Activated CD4-positive, alpha-beta T cell treated with anti-CD3 and anti-CD28 coated beads, Interleukin-2, Interleukin-4, amounts not matched to agents 100 ng/mL and 50 ng/mL, durations not matched to agents 16 hours and 8 hours (primary cell): ENCODE measurements at regions not wholly inside any gene's neighbourhood (a gene's known extent, or its start where the extent isn't known, plus 50 kb on each side); places are given as distances from the start of the nearest gene placed in this dataset.

Experiments used
- DNase-seq: peaks from one replicate; pipeline ENCODE4 v3.0.0-alpha.2; 2020; ENCODE audit warnings: low spot score

DNA sequence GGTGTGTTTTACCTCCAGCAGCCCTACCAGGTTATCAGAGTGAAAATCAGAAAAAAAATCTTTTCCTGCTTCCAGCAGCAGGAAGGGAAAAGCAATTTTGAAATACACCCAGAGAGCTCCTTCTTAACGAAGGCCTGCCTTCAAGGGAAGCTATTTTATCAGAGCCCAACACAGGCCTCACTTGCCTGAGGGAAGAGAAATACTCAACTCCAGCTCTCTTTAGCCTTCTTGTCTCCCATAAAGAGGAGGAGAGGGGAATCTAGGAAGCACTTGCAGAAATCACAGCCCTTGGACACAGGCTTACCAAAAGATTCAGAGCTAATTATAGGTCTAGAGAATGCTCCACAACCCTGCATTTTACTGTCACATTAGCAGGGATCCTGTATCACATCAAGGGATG, 896.1 kb upstream of the CNTNAP5 start:
- DNase-seq: no peak

DNA sequence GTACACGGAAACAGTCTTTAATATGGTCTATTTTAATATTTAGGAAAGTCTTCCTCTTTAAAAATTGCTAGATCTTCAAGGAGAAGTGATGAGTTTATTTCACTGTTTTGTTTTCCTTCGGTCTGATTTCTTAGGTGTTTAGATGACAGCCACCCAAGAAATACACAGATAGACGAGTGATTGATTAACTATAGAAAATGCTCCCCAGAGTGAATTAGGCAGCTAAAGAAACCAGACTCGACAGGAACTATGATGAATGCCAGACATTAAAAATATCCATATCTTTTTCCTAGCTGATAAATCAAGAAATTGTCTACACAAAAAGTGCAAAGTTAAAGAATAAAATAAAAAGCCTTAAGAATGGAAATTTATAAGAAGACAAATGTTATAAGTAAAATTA, 888.7 kb upstream of the CNTNAP5 start:
- DNase-seq: no peak

DNA sequence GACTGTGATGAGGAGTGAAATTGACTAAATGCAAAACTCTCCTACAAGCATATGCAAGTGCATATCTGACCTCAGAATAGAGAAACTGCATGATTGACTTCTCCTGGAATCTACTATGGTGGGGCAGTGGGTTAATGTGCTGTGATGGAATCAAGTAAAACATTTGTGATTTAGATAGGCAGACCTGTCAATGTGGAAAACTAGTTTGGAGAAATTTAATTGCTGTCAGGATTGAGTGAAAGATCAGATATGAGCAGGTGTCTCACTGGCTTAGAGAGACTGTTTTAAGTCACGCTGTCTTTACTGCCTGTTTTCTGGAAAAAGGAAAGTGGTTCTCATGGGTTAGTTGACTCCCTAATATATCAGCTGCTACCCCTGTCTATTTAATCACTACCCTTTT, 881.0 kb upstream of the CNTNAP5 start:
- no peak for DNase-seq

DNA sequence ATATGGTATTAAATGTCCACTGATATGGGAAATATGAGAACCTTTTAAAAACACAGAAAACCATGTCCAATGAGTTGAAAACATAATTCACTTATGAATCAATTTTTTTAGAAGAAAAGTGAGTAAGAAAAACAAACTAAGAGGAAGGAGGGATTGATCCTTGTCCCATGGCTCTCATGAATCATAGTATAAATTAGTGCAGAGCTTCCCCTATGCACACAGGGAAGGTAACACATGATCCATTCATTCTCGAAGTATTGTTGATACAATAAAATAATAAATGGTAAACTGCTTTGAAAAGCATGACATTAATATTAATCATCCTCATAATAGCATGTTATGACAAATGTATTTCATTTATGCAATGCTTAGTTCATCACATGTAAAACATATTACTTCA, 872.0 kb upstream of the CNTNAP5 start:
- no peak for DNase-seq

DNA sequence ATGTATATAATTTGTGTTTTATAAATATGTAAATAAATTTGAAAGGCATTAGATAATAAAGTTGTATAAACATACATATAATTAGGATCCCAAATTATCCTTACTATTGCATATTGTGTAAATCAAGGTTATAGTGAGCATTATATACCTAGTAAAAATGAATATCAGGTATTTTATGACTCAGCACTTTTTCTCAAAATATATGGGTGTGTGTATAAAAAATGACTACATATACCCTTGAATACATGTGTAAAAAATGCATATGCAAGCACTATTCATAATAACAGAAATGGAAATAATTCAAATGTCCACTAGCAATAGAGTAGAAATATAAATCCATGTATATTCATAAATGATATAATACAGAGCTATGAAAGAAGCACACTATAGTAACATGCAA, 870.9 kb upstream of the CNTNAP5 start:
- no peak for DNase-seq

DNA sequence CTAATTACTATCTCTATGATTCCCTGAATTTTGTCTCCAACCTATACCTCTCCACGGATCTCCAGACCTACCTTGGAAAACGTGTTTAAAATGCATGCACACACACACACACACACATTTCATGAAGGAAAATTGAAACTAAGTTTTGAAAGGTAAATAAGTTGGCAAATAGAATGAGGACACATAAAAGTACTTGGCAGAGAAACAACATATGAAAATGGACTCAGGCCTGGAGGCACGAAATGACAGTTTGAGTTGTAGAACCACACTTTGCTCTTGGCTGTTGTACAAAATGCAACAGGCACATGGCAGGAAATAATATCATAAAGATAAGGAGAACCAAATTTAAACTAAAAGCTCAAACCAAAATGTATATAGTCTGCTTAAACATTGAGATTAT, 868.1 kb upstream of the CNTNAP5 start:
- DNase-seq: no peak

DNA sequence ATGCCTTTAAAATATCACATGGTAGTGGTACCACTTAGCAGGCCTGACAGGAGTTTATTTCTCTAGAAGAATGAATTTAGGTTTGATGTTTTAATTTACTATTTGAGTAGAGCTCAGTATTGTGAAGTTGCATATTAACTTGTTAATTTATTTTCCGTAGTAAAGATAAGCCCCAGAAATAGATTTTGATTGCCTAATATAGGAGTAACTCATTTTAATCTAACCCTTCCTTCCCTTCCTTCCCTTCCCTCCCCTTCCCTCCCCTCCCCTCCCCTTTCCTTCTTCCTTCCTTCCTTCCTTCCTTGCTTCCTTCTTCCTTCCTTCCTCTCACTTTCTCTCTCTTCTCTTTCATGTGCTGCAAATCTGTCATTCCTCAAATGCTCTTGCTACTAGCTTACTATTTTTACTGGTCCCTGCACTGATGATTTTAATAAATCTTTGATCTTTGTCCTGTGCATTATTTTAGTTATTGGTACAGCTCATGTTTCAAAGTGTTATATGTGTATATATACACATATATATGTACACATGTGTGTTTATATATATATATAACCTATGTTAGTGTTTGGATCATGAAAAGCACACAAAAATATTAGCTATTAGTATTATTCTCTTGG, 862.6 kb upstream of the CNTNAP5 start:
- no peak for DNase-seq

DNA sequence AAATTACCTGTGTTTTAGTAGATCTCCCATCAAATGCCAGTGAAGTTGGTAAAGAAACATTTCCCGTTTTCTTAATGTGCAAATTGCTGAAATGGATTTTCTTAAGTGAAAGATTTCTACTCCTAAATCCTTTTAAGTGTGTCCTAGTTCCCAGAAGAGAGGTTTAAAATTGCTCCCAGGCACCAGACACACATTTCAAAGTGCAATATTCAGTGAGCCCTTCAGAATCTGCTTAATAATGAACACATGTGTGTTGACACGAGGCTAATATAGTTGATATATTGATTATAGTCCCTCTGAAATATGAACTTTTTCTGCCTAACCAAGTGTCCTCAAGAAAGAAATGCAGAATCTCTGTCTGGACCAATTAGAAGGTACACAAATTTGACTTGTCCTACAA, 861.7 kb upstream of the CNTNAP5 start:
- no peak for DNase-seq

DNA sequence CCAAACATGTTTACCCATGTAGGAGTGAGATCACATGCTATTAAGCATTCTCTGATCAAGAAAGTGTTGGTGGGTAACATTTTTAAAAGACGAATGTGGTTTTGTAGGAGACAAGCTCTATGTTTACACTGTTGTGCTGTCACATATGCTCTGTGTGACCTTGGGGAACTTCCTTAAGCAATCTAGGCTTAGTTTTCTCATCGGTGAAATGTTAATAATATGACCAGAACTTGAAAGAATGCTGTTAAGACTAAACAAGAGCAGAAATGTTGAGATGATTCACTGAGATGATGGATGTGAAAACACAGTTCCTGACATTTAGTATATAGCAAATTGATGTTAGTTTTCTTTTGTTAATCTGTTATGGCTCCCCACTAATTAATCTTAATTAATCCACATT, 860.9 kb upstream of the CNTNAP5 start:
- no peak for DNase-seq

DNA sequence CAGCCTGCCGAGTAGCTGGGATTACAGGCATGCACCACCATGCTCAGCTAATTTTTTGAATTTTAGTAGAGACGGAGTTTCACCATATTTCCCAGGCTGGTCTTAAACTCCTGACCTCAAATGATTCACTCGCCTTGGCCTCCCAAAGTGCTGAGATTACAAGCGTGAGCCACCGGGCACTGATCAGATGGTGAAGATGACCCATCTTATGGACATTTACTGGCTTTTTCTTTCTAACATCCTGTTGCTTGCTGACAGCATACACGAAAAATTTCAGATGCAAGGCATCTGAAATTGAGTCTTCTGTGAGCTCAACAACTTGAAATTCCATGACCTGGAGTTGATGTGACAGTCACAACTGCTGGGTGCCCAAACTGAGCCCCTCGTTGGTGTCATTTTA, 859.5 kb upstream of the CNTNAP5 start:
- no peak for DNase-seq

DNA sequence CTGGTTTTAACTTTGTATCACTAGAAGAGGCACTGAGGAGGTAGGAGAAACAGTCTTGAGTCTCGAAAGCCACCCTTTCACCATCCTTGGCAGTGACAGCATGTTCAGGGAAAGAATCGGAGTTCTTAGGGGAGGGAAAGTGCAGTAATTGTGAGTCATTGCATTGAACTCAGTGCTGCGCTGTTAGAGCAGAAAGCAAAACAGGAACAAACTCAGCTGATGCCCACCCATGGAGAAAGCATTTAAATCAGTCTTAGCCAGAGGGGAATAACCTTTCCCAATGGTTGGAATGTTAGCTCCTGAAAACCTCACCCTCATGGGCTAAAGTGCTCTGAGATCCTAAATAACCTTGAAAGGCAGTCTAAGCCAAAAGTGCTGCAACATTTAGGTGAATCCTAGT, 845.6 kb upstream of the CNTNAP5 start:
- no peak for DNase-seq

DNA sequence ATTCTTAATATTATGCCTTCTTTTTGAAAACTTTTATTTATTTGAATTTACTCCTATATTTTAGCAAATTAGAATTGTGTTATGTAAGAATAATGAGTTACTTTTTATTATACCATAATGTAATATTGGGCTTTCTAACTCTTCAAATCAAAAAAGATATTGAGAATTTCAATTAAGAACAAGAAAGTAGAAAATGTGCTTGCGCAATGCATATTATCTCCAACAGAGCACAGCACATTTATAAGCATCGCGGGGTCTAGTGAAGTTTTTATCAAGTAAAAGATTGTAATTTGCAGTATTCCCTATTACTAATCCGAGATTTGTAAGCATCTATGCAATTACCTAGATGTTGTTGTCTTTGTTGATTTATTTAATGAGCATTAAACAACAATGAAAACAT, 829.1 kb upstream of the CNTNAP5 start:
- DNase-seq: no peak

DNA sequence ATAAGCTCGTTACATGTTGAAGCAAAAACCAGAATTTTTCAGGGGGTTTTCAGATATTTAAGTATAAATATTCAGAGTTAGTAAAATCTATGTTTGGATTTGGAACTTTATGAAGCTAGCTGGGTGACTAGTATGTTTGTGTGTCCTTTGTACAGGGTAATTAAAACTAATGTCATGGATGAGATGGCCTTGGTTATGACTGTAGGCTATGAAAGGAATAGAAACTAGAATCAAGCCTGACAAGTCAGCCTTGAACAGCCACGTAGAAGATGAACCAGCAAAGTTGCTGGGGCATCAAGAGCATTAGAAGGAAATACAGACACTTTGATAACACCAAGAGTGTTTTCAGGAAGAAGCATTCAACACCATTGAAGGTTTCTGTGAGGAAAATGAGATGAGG, 825.1 kb upstream of the CNTNAP5 start:
- DNase-seq: no peak

DNA sequence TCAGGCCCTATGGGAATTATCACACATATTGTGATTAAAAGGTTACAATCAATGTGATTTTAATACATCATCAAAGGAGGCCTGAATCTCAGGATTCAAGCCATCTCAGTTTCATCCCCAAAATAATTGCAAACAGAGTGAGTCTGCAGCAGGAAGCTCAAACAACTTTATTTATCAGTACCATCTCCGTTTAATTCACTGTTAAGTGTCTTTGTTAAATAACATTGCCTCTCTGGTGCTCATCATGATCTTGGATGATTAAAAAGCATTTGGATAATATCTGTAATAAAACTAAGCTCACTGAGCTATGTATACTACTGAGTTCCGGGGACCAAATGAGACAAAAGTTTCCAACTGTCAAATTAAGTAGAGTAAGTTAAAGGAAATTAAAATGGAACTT, 817.8 kb upstream of the CNTNAP5 start:
- no peak for DNase-seq

DNA sequence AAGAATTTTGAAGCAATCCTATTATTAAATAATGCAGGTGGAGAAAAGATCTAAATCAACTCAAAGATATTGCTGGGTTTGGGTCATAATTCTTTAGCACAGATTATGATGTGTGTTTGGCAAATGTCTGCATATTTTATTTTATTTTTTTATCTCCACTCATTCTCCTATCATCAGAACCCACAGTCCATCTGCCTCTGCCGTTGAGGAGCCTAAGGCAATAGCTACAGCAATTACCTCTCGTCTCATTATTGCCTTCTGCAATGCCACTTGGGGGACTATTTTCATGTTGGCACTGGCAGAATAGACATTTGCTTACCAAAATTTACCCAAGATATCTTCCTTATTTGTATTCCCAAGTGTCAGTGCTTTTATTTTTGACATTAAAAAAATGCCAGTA, 815.9 kb upstream of the CNTNAP5 start:
- DNase-seq: no peak

DNA sequence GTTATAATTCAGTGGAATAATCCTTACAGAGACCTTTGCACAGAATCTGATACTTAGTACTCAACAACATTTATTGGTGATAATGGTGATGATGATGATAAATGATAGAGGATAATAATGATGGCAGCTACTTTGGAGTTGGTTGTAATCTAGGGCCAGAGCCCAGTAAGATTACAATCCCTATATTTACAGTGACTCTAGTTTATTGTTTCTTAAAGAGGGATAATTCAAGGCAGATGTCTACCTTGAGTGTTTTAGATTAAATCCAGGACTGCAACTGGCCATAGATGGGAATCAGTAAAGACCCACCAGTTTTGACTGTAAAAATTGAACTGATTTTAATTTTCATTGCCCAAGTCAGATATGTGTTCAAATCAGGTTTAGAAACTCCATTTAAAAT, 813.9 kb upstream of the CNTNAP5 start:
- DNase-seq: no peak

DNA sequence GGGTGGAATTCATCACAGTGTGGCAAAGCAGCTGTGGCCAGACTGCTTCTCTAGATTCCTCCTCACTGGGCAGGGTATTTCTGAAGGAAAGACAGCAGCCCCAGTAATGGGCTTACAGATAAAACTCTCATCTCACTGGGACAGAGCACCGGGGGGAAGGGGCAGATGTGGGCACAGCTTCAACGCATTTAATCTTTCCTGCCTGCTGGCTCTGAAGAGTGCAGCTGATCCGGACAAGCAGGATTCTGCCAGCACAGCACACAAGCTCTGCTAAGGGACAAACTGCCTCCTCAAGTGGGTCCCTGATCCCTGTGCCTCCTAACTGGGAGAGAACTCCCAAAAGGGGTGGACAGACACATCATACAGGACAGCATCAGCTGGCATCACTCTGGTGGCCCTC, 779.9 kb upstream of the CNTNAP5 start:
- no peak for DNase-seq

DNA sequence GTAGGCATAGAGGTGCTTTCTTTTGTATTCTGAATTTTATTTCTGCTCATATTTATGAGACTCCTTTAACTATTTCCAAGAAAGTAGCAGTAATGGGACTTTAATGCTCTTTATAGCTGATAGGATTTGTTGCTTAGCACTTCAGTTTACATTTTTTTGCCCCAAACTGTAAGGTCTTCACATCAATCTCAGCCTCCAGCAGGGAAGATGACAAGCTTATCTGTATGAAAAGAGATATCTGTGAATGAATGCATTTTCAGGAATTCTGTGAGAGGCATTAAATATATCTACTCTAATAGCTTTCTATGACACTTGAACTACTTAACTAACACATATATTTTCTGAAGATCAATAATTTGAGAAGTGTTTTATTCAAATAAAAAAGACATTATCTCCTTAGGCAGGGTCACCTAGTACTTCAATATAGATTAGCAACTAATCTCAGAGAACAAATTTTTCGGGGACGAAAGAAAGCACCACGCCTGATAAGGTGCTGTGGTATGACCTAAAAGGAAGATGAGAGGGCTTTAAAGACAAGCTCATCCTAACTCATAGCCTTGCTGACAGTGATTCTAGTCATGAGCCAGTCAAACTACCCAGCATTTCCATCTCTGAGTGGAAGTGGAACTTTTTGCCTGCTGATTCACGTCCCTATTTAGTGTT, 766.1 kb upstream of the CNTNAP5 start:
- DNase-seq: no peak

DNA sequence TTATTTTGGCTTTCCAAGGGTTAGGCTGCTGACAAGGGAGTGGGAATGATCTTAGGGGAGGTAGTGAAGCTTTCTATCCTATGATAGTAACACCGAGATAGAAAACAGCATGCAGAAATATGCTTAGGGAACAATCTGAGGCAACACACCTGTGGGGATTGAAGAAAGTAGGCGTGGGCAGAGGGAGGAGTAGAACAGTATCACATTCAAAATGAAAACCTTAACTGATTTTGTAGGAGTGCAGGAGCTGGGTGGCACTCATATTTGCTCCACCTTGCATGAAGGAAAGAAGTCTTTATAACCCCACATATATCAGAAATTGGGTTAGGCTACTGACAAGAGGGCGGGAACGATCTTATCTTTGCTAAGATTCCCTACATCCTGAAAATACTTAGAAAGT, 762.2 kb upstream of the CNTNAP5 start:
- no peak for DNase-seq

DNA sequence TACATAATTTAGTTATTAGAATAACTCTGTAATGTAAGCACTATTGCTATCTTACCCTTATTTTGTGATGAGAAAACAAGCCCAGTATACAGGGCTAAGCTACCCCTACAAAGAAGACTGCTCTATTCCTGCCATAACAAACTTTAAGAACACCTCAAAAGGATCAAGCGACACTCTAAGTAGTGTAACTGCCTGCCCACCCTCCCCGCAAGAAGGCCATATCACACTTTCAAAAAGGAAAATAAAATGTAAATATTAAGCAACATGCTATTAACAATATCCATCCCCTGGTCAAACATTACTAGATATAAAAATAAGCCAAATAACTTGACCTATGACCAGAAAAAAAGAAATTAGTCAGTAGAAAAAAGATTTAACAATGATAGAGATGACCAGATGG, 741.7 kb upstream of the CNTNAP5 start:
- no peak for DNase-seq

DNA sequence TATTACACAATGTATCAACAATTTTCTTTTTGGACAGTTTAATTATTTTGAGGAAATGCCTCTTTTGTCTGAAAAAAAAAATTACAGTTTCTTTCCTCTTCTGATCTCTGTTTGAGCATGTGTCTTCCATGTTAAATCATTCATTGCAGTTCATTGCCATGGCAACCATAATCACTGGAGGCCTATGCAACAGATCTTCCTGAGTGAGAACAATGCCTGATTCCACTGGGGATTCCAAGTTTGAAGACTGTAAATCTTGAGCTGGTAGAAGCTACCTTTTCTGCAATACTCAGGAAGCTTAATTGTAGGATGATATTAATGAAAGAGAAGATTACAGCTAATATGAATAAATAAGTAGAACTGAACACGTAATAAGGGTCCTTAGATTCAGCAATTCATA, 721.4 kb upstream of the CNTNAP5 start:
- DNase-seq: no peak
